Subcutaneous adipose tissue (tissue), 1 donor: ENCODE measurements at regions not wholly inside any gene's neighbourhood (a gene's known extent, or its start where the extent isn't known, plus 50 kb on each side); places are given as distances from the start of the nearest gene placed in this dataset.

ENCODE experiments used
- CTCF ChIP-seq: fragments of 450-650 bp; IDR thresholded peaks from one replicate; pipeline ENCODE4 v1.5.1; 2016; ENCODE audit warnings: low read depth, mild to moderate bottlenecking, control low read depth, antibody characterized with exemption, moderate library complexity

- TF ChIP-seq CTCF: no peak
These were observed 79.9 kb upstream of the CADPS start for GRCh38 chr3:62955126-62955525.

GRCh38 chr3:62956411-62956810, 81.2 kb upstream of the CADPS start:
- no peak for TF ChIP-seq CTCF

- TF ChIP-seq CTCF: no peak
These were observed 86.8 kb upstream of the CADPS start for GRCh38 chr3:62961874-62962556.

GRCh38 chr3:62962714-62963113, 87.5 kb upstream of the CADPS start:
- TF ChIP-seq CTCF: no peak

GRCh38 chr3:62965311-62965710, 90.1 kb upstream of the CADPS start:
- TF ChIP-seq CTCF: no peak

- TF ChIP-seq CTCF: no peak
These were observed 92.9 kb upstream of the CADPS start for GRCh38 chr3:62968128-62968527.

GRCh38 chr3:62970648-62971047, 95.4 kb upstream of the CADPS start:
- TF ChIP-seq CTCF: no peak
